Ishikawa (cell line): ENCODE measurements at regions not wholly inside any gene's neighbourhood (a gene's known extent, or its start where the extent isn't known, plus 50 kb on each side); places are given as distances from the start of the nearest gene placed in this dataset.

Source experiments
- CREB1 ChIP-seq: IDR thresholded peaks from 2 replicates; pipeline ENCODE4 v1.6.1; 2012; ENCODE audit warnings: low read depth
- EP300 ChIP-seq: IDR thresholded peaks from 2 replicates; pipeline ENCODE4 v1.6.1; 2012; ENCODE audit warnings: borderline replicate concordance
- RAD21 ChIP-seq: IDR thresholded peaks from 2 replicates; pipeline ENCODE4 v1.6.1; 2012; ENCODE audit warnings: low read depth
- USF1 ChIP-seq: IDR thresholded peaks from 2 replicates; pipeline ENCODE4 v1.6.1; 2012
- ZBTB7A ChIP-seq: IDR thresholded peaks from 2 replicates; pipeline ENCODE4 v1.6.1; 2012; ENCODE audit warnings: low read depth
- TF ChIP-seq, protein P1 (sequence below): IDR thresholded peaks from 2 replicates; pipeline ENCODE4 v1.6.1; 2012; ENCODE audit warnings: low read depth, mild to moderate bottlenecking

DNA sequence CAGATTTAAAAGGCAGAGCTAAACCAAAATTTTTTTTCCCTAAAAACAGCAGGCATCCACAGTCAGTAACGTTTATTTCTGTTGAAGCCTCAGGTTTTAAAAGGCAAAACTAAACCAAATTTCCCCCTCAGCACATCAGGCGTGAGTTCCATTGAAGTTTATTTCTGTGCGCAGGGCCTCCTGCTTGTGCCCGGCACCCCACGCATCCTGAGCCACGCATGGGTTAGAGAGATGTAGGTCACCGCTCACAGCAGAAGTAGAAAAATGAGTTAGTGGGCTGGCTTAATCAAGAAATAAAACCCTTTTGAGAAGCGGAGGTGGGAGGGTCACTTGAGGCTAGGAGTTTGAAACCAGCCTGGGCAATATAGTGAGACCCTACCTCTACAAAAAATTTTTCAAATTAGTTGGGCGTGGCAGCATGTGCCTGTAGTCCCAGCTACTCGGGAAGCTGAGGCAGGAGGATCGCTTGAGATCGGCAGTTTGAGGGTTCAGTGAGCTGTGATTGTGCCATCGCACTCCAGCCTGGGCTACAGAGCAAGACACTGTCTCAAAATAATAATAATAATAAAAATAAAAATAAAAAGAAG is 75.6 kb upstream of the SPIN1 start:
- TF ChIP-seq EP300 (no peak), RAD21 (no peak), CREB1 (no peak), USF1 (no peak), ZBTB7A (no peak)
- TF ChIP-seq, protein P1, sequence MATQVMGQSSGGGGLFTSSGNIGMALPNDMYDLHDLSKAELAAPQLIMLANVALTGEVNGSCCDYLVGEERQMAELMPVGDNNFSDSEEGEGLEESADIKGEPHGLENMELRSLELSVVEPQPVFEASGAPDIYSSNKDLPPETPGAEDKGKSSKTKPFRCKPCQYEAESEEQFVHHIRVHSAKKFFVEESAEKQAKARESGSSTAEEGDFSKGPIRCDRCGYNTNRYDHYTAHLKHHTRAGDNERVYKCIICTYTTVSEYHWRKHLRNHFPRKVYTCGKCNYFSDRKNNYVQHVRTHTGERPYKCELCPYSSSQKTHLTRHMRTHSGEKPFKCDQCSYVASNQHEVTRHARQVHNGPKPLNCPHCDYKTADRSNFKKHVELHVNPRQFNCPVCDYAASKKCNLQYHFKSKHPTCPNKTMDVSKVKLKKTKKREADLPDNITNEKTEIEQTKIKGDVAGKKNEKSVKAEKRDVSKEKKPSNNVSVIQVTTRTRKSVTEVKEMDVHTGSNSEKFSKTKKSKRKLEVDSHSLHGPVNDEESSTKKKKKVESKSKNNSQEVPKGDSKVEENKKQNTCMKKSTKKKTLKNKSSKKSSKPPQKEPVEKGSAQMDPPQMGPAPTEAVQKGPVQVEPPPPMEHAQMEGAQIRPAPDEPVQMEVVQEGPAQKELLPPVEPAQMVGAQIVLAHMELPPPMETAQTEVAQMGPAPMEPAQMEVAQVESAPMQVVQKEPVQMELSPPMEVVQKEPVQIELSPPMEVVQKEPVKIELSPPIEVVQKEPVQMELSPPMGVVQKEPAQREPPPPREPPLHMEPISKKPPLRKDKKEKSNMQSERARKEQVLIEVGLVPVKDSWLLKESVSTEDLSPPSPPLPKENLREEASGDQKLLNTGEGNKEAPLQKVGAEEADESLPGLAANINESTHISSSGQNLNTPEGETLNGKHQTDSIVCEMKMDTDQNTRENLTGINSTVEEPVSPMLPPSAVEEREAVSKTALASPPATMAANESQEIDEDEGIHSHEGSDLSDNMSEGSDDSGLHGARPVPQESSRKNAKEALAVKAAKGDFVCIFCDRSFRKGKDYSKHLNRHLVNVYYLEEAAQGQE, result no peak
